Breast epithelium (tissue), 4 donors: ENCODE measurements at regions not wholly inside any gene's neighbourhood (a gene's known extent, or its start where the extent isn't known, plus 50 kb on each side); places are given as distances from the start of the nearest gene placed in this dataset.

Experiments
- DNase-seq, 2 donors: peaks; one replicate each; pipeline ENCODE4 v3.0.0-alpha.2; 2019; ENCODE audit warnings: low spot score in 2 of 2
- H3K27ac ChIP-seq, 2 donors: fragments of 200-600 bp; sonication (generic) in 1 of 2; one replicate each; pipeline ENCODE4 v1.5.1; 2016 to 2019; ENCODE audit warnings: mild to moderate bottlenecking in 1 of 2
- H3K27me3 ChIP-seq, 2 donors: fragments of 200-600 bp; sonication (generic) in 1 of 2; one replicate each; pipeline versions ENCODE4 v1.5.1 to v1.6.0; 2017 to 2019; ENCODE audit warnings: control low read depth in 1 of 2, mild to moderate bottlenecking in 1 of 2
- H3K36me3 ChIP-seq: fragments of 200-600 bp; one replicate; pipeline ENCODE4 v1.5.1; 2019
- H3K4me1 ChIP-seq, 2 donors: fragments of 200-600 bp; sonication (generic); one replicate each; pipeline ENCODE4 v1.5.1; 2016 to 2019; ENCODE audit warnings: control low read depth in 1 of 2
- H3K4me3 ChIP-seq, 3 donors: fragments of 200-600 bp; sonication (generic); 1 replicate in 2 of 3; 2 replicates in 1 of 3; pipeline ENCODE4 v1.5.1; 2016 to 2019; ENCODE audit warnings: mild to moderate bottlenecking in 3 of 3, moderate library complexity in 2 of 3
- H3K9me3 ChIP-seq, 2 donors: fragments of 200-600 bp; sonication (generic) in 1 of 2; one replicate each; pipeline ENCODE4 v1.5.1; 2016 to 2019; ENCODE audit warnings: control low read depth in 1 of 2
- POLR2A ChIP-seq: fragments of 450-650 bp; IDR thresholded peaks from one replicate; pipeline ENCODE4 v1.6.1; 2016; ENCODE audit warnings: antibody characterized with exemption, mild to moderate bottlenecking, moderate library complexity
- POLR2AphosphoS5 ChIP-seq, 3 donors: sonication (generic); formaldehyde crosslinking; IDR thresholded peaks; one replicate each; pipeline ENCODE4 v1.6.1; 2017; ENCODE audit warnings: antibody characterized with exemption in 3 of 3
- intact Hi-C: fragments of 100-400 bp; cut with DNase I; formaldehyde crosslinking; loops from one replicate; pipeline ENCODE4 v1.15.1; 2023; ENCODE audit warnings: low total_unique reads
- TF ChIP-seq, protein P1 (sequence below), 3 donors: fragments of 450-650 bp; IDR thresholded peaks; one replicate each; pipeline ENCODE4 v1.5.1; 2016 to 2017; ENCODE audit warnings: antibody characterized with exemption in 3 of 3, mild to moderate bottlenecking in 3 of 3, moderate library complexity in 3 of 3

DNA sequence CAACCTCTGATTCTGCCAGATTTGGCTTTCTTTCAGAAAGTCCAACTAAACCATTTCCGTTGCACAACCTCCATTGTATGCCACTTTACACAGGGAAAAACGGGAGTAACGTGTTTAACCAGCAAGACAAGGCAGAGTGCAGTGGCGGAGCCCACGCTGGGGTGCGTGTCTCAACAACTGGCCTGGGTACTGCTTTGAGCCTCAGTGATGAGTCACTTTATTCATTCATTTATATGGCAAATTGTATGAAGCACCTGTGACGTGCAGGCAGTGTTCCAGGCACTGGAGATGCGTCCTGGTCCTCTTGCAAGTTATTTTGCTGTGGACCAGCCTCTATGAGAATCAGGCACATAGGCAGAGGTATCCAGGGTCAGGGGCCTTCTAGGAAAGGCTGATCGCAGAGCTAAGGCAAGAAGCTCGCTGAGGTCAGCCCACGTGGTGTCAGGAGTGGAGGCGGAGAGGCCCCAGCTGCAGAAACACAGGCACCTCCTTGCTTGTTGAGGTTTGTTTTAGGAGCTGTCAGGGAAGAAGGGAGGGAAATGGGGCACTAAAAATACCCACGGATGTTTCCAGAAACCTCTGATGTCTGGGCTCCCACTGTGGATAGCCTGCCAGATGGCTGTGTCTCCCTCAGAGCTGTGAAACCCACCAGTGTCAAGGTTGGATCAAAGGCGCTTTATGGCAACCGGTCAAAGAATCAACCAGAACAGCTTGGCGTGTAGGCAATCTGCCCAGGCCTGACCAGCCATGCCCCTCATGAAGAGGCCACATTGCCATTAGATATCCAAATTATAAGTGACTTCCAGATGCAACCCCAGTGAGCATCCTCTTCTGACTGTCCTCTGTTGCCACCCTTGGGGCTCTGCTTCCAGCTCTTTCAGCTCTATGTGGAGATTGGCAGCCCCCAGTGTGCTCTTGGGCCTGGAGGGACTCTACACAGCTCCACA is 157.2 kb downstream of the CD83 start:
- no peaks in the 10 kb centered on the region for H3K27me3 ChIP-seq
- intact Hi-C loops, result no loop called here
- no peak overlapping the region for H3K4me3 ChIP-seq
- no peak overlapping the region for H3K27ac ChIP-seq
- peaks cover 0 to 5% of the 10 kb centered on the region in 2 donors for H3K9me3 ChIP-seq
- H3K36me3 ChIP-seq, result no peaks in the 10 kb centered on the region
- peak in 1 of 2 donors; percentile 53 for DNase-seq
- TF ChIP-seq POLR2A (no peak), POLR2AphosphoS5 (IDR thresholded peaks at IDR 0.05) (peak in 1 of 3 donors; percentile 78)
- TF ChIP-seq, protein P1, sequence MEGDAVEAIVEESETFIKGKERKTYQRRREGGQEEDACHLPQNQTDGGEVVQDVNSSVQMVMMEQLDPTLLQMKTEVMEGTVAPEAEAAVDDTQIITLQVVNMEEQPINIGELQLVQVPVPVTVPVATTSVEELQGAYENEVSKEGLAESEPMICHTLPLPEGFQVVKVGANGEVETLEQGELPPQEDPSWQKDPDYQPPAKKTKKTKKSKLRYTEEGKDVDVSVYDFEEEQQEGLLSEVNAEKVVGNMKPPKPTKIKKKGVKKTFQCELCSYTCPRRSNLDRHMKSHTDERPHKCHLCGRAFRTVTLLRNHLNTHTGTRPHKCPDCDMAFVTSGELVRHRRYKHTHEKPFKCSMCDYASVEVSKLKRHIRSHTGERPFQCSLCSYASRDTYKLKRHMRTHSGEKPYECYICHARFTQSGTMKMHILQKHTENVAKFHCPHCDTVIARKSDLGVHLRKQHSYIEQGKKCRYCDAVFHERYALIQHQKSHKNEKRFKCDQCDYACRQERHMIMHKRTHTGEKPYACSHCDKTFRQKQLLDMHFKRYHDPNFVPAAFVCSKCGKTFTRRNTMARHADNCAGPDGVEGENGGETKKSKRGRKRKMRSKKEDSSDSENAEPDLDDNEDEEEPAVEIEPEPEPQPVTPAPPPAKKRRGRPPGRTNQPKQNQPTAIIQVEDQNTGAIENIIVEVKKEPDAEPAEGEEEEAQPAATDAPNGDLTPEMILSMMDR (IDR thresholded peaks at IDR 0.05), result no peak
- H3K4me1 ChIP-seq, result peaks cover 0 to 3% of the 10 kb centered on the region in 2 donors

GRCh38 chr6:14275493-14275851 is 157.9 kb downstream of the CD83 start:
- Histone ChIP-seq H3K27ac (no peak overlapping the region), H3K4me1 (peaks cover 0 to 3% of the 10 kb centered on the region in 2 donors), H3K4me3 (no peak overlapping the region), H3K36me3 (no peaks in the 10 kb centered on the region), H3K9me3 (peaks cover 0 to 9% of the 10 kb centered on the region in 2 donors), H3K27me3 (no peaks in the 10 kb centered on the region)
- DNase-seq, result no peak
- TF ChIP-seq POLR2AphosphoS5 (IDR thresholded peaks at IDR 0.05), result no peak
- TF ChIP-seq POLR2A, result no peak
- TF ChIP-seq, protein P1 (IDR thresholded peaks at IDR 0.05), result no peak
- intact Hi-C loops, result no loop called here

DNA sequence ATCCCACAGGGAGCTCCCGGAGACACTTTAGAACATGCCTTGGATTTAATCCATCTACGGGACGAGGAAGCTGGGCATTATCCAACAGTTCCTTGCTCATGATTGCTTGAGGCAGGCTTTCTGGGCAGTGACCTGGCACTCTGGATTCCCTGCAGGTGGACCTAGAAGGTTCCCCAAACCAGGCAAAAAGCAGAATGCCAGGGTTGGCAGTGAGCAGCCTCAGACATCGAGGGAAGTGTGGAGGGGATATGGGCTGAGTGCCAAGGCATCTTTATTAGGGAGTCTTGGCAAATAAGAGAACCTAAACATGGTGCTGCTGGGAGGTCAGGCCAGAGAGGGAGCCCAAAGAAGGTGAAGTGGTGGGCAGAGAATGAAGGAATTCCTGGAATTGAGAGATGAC is 158.5 kb downstream of the CD83 start:
- Histone ChIP-seq H3K27ac (peak overlapping the region in 1 of 2 donors; percentile 22), H3K36me3 (no peaks in the 10 kb centered on the region), H3K4me3 (no peak overlapping the region), H3K27me3 (no peaks in the 10 kb centered on the region), H3K9me3 (peaks cover 0 to 9% of the 10 kb centered on the region in 2 donors), H3K4me1 (peaks cover 0 to 3% of the 10 kb centered on the region in 2 donors)
- intact Hi-C loops, result no loop called here
- no peak for DNase-seq
- TF ChIP-seq POLR2A (no peak), POLR2AphosphoS5 (IDR thresholded peaks at IDR 0.05) (no peak)
- TF ChIP-seq, protein P1 (IDR thresholded peaks at IDR 0.05), result no peak

DNA sequence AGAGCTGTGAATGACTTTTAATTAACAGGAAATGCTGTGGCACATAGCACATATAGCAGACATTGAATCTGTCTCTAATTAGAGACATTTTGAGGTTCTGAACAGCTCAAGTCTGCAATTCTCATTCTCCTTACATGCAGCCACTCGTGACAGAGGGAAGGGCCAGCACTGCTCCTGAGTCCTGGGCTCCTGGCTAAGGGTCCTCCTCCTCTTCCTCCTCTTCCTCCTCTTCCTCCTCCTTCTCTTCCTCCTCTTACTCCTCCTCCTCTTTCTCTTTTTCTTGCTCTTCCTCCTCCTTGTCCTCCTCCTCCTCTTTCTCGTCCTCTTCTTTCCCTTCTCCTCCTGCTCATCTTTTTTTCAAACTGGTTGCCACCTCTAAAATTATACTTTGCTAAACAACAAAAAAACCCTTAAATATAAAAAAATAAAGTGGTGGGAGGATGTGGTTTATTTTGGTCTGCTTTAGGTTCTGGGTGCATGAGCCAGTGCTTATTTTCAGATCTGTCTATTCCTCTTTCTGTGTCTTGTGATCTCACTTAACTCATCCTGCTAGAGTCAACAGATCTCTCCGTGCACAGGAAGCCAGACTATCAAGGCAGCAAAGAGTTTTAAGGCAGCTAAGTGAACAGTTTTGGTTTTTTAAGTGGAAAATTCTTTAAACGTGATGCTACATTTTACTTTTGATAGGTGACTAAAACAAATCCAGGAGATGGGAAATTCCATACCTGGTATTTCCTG is 159.3 kb downstream of the CD83 start:
- no peaks in the 10 kb centered on the region for H3K27me3 ChIP-seq
- TF ChIP-seq POLR2A (no peak), POLR2AphosphoS5 (IDR thresholded peaks at IDR 0.05) (no peak)
- TF ChIP-seq, protein P1 (IDR thresholded peaks at IDR 0.05), result no peak
- intact Hi-C loops, result no loop called here
- H3K4me3 ChIP-seq, result no peak overlapping the region
- H3K36me3 ChIP-seq, result no peaks in the 10 kb centered on the region
- H3K9me3 ChIP-seq, result peaks cover 0 to 9% of the 10 kb centered on the region in 2 donors
- H3K27ac ChIP-seq, result peak overlapping the region in 1 of 2 donors; percentile 22
- H3K4me1 ChIP-seq, result peaks cover 0 to 3% of the 10 kb centered on the region in 2 donors
- DNase-seq, result no peak
